Mammary epithelial cell (primary cell): ENCODE measurements at regions not wholly inside any gene's neighbourhood (a gene's known extent, or its start where the extent isn't known, plus 50 kb on each side); places are given as distances from the start of the nearest gene placed in this dataset.

Experiments
- EZH2 ChIP-seq: IDR thresholded peaks from 2 replicates; pipeline ENCODE4 v1.6.1; 2012; ENCODE audit warnings: low read length, inconsistent platforms, borderline replicate concordance
- TF ChIP-seq, protein P1 (sequence below), 2 donors: IDR thresholded peaks in 1 of 2; conservative IDR thresholded peaks in 1 of 2; 2 replicates each; pipeline ENCODE4 v1.5.1; 2011 to 2012; ENCODE audit warnings: inconsistent platforms in 2 of 2, low read length in 2 of 2, mild to moderate bottlenecking in 2 of 2, control low read depth in 1 of 2, low read depth in 1 of 2; ENCODE audit not compliant: insufficient read depth in 1 of 2; ENCODE audit errors: extremely low read depth in 1 of 2

GRCh38 chr14:106230071-106230470 lies 703.7 kb downstream of the TMEM121 start:
- TF ChIP-seq, protein P1, sequence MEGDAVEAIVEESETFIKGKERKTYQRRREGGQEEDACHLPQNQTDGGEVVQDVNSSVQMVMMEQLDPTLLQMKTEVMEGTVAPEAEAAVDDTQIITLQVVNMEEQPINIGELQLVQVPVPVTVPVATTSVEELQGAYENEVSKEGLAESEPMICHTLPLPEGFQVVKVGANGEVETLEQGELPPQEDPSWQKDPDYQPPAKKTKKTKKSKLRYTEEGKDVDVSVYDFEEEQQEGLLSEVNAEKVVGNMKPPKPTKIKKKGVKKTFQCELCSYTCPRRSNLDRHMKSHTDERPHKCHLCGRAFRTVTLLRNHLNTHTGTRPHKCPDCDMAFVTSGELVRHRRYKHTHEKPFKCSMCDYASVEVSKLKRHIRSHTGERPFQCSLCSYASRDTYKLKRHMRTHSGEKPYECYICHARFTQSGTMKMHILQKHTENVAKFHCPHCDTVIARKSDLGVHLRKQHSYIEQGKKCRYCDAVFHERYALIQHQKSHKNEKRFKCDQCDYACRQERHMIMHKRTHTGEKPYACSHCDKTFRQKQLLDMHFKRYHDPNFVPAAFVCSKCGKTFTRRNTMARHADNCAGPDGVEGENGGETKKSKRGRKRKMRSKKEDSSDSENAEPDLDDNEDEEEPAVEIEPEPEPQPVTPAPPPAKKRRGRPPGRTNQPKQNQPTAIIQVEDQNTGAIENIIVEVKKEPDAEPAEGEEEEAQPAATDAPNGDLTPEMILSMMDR (conservative IDR thresholded peaks at IDR 0.05 in 1 of 2, IDR thresholded peaks at IDR 0.05 in 1 of 2; ENCODE audit: extremely low read depth in 1 of 2, insufficient read depth in 1 of 2, low read depth in 1 of 2, low read length in 2 of 2): no peak
- no peak for TF ChIP-seq EZH2
